Stomach smooth muscle (tissue), 2 donors: ENCODE measurements at regions not wholly inside any gene's neighbourhood (a gene's known extent, or its start where the extent isn't known, plus 50 kb on each side); places are given as distances from the start of the nearest gene placed in this dataset.

Experiments used
- H3K27ac ChIP-seq: one replicate; pipeline ENCODE4 v1.7.0; 2013; ENCODE audit warnings: mild to moderate bottlenecking, low read length, inconsistent platforms
- H3K27me3 ChIP-seq, 2 donors: one replicate each; pipeline ENCODE4 v1.7.0; 2013; ENCODE audit warnings: low read length in 2 of 2; ENCODE audit not compliant: insufficient read depth in 2 of 2, control insufficient read depth in 1 of 2
- H3K36me3 ChIP-seq, 2 donors: one replicate each; pipeline ENCODE4 v1.7.0; 2013; ENCODE audit warnings: low read length in 2 of 2; ENCODE audit not compliant: control insufficient read depth in 2 of 2, insufficient read depth in 2 of 2
- H3K4me1 ChIP-seq: one replicate; pipeline ENCODE4 v1.7.0; 2013; ENCODE audit warnings: low read length; ENCODE audit not compliant: control insufficient read depth, insufficient read depth
- H3K4me3 ChIP-seq, 2 donors: one replicate each; pipeline ENCODE4 v1.7.0; 2013; ENCODE audit warnings: low read length in 2 of 2
- H3K9ac ChIP-seq, 2 donors: one replicate each; pipeline ENCODE4 v1.7.0; 2013; ENCODE audit warnings: low read length in 2 of 2, mild to moderate bottlenecking in 1 of 2
- H3K9me3 ChIP-seq, 2 donors: one replicate each; pipeline ENCODE4 v1.7.0; 2013; ENCODE audit warnings: low read length in 2 of 2; ENCODE audit not compliant: control insufficient read depth in 2 of 2
- donor health status: healthy.
- donor health status: Pancreatic carcinoma.

DNA sequence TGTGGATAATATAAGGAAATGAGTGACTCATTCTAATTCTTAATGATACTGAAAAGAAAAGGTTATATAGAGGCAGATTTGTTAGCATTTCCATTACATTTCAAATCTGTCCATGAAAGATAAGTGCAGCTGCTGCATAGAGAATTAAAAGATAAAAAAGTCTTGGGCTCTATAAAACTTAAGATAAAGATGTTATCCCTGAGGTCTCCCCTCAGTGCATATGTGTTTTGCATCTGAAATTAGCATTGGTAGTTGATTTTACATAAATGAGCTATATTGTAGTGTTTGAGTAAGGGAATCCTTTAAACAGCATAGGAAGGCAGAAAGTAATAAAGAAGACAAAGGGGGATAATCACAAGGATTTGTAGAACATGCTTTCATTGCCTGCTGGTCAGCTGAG lies 206.2 kb downstream of the FSCB start:
- H3K4me1 ChIP-seq = no peaks in the 10 kb centered on the region
- no peaks in the 10 kb centered on the region for H3K36me3 ChIP-seq
- no peaks in the 10 kb centered on the region for H3K27me3 ChIP-seq
- no peak overlapping the region for H3K4me3 ChIP-seq
- no peak overlapping the region for H3K27ac ChIP-seq
- peaks cover 0 to 9% of the 10 kb centered on the region in 2 donors for H3K9me3 ChIP-seq
- H3K9ac ChIP-seq = no peak overlapping the region

DNA sequence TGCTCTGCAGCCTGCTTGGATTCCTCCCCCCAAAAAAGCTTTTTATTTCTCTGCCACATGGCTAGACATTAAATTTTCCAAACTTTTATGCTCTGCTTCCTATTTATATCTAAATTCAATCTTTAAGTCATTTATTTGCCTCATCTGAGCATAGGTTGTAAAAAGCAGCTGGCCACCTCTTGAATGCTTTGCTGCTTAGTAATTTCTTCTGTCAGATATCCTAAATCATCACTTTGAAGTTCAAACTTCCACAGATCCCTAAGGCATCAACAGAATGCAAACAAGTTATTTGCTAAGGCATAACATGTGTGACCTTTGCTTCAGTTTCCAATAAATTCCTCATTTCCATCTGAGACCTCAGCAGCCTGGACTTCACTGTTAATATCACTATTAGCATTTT lies 209.6 kb downstream of the FSCB start:
- no peaks in the 10 kb centered on the region for H3K27me3 ChIP-seq
- no peak overlapping the region for H3K4me3 ChIP-seq
- no peak overlapping the region for H3K27ac ChIP-seq
- no peaks in the 10 kb centered on the region for H3K4me1 ChIP-seq
- no peaks in the 10 kb centered on the region for H3K36me3 ChIP-seq
- no peak overlapping the region for H3K9ac ChIP-seq
- peaks cover 0 to 9% of the 10 kb centered on the region in 2 donors for H3K9me3 ChIP-seq

DNA sequence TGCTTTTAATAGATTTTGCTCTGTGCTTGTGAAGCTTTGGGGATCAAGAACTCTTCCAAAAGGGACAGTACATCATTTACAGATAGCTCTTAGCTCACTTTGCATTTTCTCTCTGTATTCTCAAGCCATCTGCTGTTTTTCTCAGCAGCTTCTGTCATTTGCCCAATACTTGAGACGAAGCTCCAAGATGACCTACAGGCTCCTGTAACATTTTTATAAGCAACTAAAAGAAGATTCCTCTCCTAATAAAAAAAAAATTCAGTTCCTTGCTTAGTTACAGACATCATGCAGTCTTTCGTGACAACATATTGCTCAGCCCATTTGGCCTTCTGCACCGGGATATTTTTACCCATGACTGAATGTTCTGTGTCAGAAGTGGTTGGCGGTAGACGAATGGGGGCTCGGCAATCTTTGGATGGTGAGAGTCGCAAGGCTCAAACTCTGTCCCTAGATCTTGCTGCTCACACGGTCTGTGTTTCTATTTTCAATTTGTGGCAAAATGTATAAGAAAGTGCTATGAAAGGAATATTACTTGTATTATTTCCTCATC lies 215.6 kb downstream of the FSCB start:
- H3K9me3 ChIP-seq = peaks cover 0 to 3% of the 10 kb centered on the region in 2 donors
- no peak overlapping the region for H3K27ac ChIP-seq

DNA sequence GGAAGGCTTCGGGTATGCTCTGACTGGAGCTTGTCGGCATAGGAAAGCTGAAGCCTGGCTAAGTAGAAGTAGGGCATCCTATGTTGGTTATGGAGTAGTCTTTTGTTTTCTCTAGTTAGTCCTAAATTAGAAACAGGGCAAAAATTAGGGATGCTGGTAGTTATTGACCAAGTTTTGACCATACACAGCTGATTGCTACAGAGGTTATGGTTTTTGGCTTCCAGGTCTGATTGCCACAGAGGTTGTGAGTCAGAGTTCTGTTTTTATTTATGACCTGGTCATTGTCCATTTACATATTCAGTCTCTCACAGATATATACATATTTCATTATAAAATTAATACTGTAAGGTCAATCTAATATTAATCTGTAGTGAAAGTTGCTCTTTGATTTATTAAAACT lies 219.2 kb downstream of the FSCB start:
- H3K27ac ChIP-seq = no peak overlapping the region
- H3K4me1 ChIP-seq = no peaks in the 10 kb centered on the region
- H3K4me3 ChIP-seq = no peak overlapping the region
- no peaks in the 10 kb centered on the region for H3K27me3 ChIP-seq
- no peaks in the 10 kb centered on the region for H3K36me3 ChIP-seq
- H3K9ac ChIP-seq = no peak overlapping the region
- H3K9me3 ChIP-seq = no peaks in the 10 kb centered on the region

More for the DNA sequence above, 215.6 kb downstream of the FSCB start:
- H3K4me3 ChIP-seq = no peak overlapping the region
- no peaks in the 10 kb centered on the region for H3K36me3 ChIP-seq
- no peaks in the 10 kb centered on the region for H3K27me3 ChIP-seq
- H3K9ac ChIP-seq = no peak overlapping the region
- no peaks in the 10 kb centered on the region for H3K4me1 ChIP-seq

DNA sequence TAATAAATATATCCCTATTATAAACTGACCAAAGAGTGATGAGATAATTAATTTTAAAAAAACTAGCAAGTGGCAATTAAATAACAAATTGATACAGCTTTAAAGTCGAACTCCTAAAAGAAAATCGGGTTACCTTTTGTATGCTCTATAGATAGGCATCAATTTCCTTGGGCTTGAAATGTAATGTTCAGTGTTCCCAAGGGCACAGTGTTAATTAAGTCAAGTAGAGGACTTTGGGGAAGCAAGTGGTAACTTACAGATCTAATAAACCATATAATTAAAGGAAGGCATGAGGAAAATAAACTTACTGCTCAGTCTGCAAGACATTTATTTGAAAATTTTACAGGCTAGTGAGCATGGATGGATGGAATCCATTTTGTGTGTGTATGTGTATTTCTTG lies 220.9 kb downstream of the FSCB start:
- no peaks in the 10 kb centered on the region for H3K27me3 ChIP-seq
- no peaks in the 10 kb centered on the region for H3K9me3 ChIP-seq
- no peak overlapping the region for H3K4me3 ChIP-seq
- no peak overlapping the region for H3K27ac ChIP-seq
- no peaks in the 10 kb centered on the region for H3K36me3 ChIP-seq
- no peak overlapping the region for H3K9ac ChIP-seq
- no peaks in the 10 kb centered on the region for H3K4me1 ChIP-seq

DNA sequence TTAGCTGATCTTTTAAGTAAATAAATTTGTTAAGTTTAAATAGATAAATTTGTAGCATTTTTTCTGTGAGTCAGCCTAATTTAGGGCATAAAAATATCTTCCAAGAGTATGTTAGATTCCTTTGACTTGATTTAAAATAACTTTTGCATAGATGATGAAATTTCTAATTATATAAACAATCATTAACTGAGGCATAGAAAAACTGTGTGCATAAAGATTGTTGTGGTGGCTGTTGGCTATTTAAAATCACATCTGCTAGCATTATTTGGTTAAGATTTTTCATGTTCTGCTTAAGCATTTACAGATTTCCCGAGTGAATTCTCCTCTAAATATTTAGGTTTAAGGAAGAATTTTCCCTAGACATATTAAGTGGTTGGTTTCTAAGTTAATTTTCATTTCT lies 223.2 kb downstream of the FSCB start:
- Histone ChIP-seq H3K9me3 (no peaks in the 10 kb centered on the region), H3K27ac (no peak overlapping the region), H3K27me3 (no peaks in the 10 kb centered on the region), H3K9ac (no peak overlapping the region), H3K36me3 (no peaks in the 10 kb centered on the region), H3K4me1 (no peaks in the 10 kb centered on the region), H3K4me3 (no peak overlapping the region)

DNA sequence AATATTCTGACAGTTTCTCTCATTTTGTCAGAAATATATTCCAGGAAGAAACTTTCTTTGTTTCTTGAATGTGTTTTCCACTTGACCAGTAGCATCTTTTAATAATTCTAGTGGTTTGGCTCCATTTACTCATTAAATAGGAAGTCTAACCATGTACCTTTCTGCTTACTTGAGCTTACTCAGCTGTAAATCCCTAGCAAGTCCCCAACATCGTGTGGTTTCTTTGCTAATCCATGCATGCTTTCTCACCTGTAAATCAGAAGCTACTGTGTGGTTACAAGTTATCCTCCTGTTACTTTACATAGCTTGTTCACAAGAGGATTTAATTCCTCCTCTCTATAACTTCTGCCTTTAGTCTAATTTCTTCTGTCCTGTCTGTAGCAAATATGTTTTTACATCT lies 227.7 kb downstream of the FSCB start:
- H3K36me3 ChIP-seq = no peaks in the 10 kb centered on the region
- H3K4me1 ChIP-seq = no peaks in the 10 kb centered on the region
- H3K9me3 ChIP-seq = no peaks in the 10 kb centered on the region
- no peak overlapping the region for H3K9ac ChIP-seq
- no peaks in the 10 kb centered on the region for H3K27me3 ChIP-seq
- no peak overlapping the region for H3K27ac ChIP-seq
- no peak overlapping the region for H3K4me3 ChIP-seq

DNA sequence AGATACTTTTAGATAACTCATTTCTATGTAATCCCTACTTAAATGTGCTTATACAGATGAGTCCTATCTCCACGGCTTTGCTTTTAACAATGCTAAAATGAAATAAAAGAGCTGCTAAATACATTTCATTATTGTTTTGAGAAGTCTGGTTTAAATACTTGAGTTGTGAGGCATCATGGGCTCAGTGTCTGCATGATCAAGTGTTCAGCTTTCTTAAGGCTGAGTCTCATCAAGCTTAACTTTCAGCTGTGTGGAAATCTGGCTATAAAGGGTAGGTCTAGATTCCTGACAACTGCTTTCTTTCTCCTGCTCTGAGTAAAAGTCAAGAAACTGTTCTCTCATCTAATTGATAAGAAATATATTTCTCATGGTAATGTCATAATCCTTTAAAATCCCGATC lies 235.4 kb downstream of the FSCB start:
- H3K27me3 ChIP-seq = no peaks in the 10 kb centered on the region
- no peaks in the 10 kb centered on the region for H3K4me1 ChIP-seq
- H3K9me3 ChIP-seq = no peaks in the 10 kb centered on the region
- no peak overlapping the region for H3K9ac ChIP-seq
- no peaks in the 10 kb centered on the region for H3K36me3 ChIP-seq
- H3K27ac ChIP-seq = no peak overlapping the region
- no peak overlapping the region for H3K4me3 ChIP-seq

DNA sequence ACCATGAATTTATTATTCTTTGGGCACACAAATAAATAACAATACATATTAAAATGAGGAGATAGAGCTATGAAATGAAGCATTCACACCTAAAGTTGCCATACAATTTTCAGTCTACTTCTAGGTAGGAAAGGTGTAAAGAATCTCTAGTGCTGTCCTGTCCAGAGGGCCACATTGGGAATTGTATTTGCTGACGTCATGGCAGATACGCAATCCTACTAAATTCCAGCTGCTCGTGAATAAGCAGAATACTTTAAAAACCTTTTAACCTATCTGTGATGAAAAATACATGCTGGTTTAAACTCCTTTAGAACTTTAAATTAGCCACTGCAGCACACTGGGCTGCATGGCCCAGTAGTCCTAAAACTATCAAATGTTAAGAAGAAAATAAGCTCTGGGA lies 236.1 kb downstream of the FSCB start:
- H3K27ac ChIP-seq = no peak overlapping the region
- no peaks in the 10 kb centered on the region for H3K4me1 ChIP-seq
- H3K36me3 ChIP-seq = no peaks in the 10 kb centered on the region
- no peak overlapping the region for H3K4me3 ChIP-seq
- no peaks in the 10 kb centered on the region for H3K27me3 ChIP-seq
- H3K9ac ChIP-seq = no peak overlapping the region
- H3K9me3 ChIP-seq = no peaks in the 10 kb centered on the region

DNA sequence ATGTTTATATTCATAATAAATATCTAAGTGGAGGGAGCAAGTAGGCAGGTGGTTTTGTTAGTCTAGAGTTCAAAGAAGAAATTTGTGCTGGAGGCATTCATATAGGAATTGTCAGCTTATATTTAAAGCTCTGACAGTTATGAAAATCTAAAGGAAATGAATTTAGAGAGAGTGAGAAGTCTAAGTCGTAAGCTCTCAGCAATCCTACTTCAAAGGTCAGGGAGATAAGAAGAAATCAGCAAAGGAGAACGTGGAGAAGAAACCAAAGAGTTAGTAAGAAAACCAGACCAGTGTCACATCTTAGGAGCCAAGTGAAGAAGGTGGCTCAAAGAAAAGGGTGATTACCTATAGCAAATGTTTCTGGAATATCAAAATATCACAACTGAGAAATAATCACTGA lies 241.8 kb downstream of the FSCB start:
- Histone ChIP-seq H3K36me3 (no peaks in the 10 kb centered on the region), H3K4me1 (no peaks in the 10 kb centered on the region), H3K9me3 (peaks cover 3 to 4% of the 10 kb centered on the region in 2 donors), H3K9ac (no peak overlapping the region), H3K27ac (no peak overlapping the region), H3K27me3 (no peaks in the 10 kb centered on the region), H3K4me3 (no peak overlapping the region)

DNA sequence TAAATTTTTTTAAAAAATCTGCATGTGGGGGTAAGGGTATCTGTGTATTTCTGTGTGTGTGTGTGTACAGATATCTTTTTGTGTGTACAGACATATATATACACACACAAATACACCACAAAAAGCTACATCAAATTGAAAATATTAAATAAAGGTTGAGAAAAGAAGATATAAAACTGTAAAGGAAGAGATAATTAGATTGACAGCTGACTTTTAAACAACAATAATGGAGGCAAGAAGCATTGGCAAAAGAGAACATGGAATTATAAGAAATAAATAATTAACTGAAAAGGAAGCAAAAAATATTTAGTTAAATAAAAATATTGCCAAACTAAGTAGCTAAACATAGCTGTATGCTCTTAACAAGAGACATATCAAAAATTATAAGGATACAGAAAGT lies 291.4 kb downstream of the FSCB start:
- Histone ChIP-seq H3K27ac (no peak overlapping the region), H3K36me3 (no peaks in the 10 kb centered on the region), H3K4me1 (no peaks in the 10 kb centered on the region), H3K9ac (no peak overlapping the region), H3K27me3 (no peaks in the 10 kb centered on the region), H3K4me3 (no peak overlapping the region), H3K9me3 (no peaks in the 10 kb centered on the region)
